Right kidney (tissue), 1 donor: ENCODE measurements at regions not wholly inside any gene's neighbourhood (a gene's known extent, or its start where the extent isn't known, plus 50 kb on each side); places are given as distances from the start of the nearest gene placed in this dataset.

Source experiments
- DNase-seq: peaks from one replicate; pipeline ENCODE4 v3.0.0-alpha.2; 2016

DNA sequence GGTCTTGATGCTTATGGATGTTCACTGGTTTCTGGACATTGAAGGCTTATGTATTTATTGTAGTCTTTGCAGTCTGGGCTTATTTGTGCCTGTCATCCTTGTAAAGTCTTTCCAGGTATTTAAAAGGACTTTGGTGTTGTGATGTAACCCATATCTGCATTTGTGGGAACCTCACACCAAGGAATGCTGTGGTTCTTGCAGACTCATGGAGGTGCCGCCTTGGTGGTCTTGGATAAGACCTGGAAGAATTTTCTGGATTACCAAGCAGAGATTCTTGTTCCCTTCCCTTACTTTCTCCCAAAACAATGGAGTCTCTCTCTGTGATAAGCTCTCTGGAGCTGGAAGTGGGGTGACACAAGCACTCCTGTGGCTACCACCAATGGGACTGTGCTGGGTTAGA is 363.5 kb upstream of the NECTIN3 start:
- DNase-seq: no peak

DNA sequence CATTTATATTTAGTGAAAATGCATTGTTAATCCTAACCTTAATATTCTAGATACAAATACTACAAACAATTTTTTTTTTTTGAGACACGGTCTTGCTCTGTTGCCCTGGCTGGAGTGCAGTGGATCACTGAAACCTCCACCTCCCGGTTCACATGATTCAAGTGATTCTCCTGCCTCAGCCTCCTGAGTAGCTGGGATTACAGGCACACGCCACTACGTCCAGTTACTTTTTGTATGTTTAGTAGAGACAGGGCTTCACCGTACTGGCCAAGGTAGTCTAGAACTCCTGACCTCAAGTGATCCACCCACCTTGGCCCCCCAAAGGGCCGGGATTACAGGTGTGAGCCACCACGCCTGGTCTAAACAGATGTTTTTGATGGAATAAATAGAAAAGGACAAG is 361.5 kb upstream of the NECTIN3 start:
- DNase-seq: no peak

DNA sequence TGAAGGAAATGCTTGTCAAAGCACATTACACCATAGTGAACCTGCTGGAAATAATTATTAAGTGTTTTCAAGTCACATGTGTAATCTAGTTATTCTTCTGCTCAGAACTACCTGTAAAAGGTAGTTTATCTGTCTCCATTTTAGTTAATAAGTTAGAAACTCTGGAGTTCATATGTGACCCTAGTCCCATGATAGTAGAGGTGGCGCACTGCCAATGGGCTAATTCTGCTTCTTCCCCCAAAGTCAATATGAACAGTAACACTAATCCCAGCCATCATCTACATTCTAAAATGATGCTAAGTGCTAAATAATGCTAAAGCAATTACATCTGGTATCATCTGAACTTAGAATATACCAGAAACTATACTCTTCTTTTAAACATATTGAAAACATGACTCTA is 361.0 kb upstream of the NECTIN3 start:
- no peak for DNase-seq

- no peak for DNase-seq
Measured at GRCh38 chr3:110711130-110711832, 360.3 kb upstream of the NECTIN3 start.

- no peak for DNase-seq
Measured at GRCh38 chr3:110711851-110712516, 359.6 kb upstream of the NECTIN3 start.

DNA sequence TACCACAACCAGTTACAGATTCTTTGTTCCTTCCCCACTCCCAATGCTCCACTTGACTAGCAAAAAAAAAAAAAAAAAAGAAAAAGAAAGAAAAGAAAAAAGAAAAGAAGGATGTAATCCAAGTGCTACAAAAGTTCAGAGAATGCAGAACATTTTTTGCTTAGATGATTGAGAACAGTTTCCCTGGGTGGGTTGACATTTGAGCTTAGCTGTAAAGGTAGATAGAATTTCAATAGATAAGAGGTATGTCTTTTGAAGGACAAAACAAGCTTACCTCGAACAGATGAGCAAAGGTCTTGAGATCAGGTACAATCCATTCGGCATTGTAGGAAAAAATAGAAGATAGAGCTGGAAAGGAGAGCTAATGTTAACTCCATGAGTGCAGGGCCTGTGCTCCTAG is 344.6 kb upstream of the NECTIN3 start:
- DNase-seq: no peak

- no peak for DNase-seq
Measured at GRCh38 chr3:110731148-110731547, 340.5 kb upstream of the NECTIN3 start.

- no peak for DNase-seq
Measured at GRCh38 chr3:110732420-110732819, 339.2 kb upstream of the NECTIN3 start.

GRCh38 chr3:110733045-110733444 is 338.6 kb upstream of the NECTIN3 start:
- no peak for DNase-seq

- DNase-seq: no peak
Measured at GRCh38 chr3:110734524-110734923, 337.1 kb upstream of the NECTIN3 start.

- no peak for DNase-seq
Measured at GRCh38 chr3:110736332-110736731, 335.3 kb upstream of the NECTIN3 start.

- no peak for DNase-seq
Measured at GRCh38 chr3:110738531-110738930, 333.1 kb upstream of the NECTIN3 start.

DNA sequence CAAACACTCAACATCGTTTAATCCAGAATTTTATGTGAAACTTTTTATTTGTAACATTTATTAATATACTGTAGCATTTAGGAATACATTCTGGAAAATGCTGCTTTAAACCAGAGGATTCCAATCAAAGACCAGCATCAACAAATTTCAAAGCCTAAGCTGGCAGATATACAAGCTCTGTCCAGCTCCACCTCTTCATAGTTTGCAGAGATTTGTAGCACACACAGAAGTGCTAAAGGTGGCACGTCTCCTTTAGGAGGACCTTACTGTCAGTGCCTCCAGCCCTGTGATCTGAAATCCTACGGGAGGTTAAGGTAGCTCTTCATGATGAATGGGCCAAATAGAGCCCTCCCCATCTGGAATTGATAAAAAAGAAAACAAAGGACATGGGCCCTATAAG is 329.7 kb upstream of the NECTIN3 start:
- DNase-seq: no peak

- no peak for DNase-seq
Measured at GRCh38 chr3:110743202-110743601, 328.4 kb upstream of the NECTIN3 start.

GRCh38 chr3:110743984-110744383 is 327.6 kb upstream of the NECTIN3 start:
- no peak for DNase-seq

DNA sequence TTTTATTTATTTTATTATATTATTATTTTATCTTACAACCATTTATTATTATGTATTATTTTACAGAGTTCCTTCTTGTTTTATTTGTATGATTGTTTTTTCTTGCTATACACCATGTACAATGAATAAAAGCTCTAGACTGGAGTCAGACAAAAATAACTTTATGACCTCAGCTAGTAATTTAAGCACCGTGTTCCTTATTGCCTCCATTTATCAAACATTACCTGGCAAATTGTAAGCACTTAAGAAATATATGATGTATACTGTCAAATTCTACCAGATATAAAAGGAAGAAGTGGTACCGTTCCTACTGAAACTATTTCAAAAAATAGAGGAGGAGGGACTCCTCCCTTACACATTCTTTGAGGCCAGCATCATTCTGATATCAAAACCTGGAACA is 326.9 kb upstream of the NECTIN3 start:
- DNase-seq: no peak

- DNase-seq: no peak
Measured at GRCh38 chr3:110749006-110749405, 322.6 kb upstream of the NECTIN3 start.

DNA sequence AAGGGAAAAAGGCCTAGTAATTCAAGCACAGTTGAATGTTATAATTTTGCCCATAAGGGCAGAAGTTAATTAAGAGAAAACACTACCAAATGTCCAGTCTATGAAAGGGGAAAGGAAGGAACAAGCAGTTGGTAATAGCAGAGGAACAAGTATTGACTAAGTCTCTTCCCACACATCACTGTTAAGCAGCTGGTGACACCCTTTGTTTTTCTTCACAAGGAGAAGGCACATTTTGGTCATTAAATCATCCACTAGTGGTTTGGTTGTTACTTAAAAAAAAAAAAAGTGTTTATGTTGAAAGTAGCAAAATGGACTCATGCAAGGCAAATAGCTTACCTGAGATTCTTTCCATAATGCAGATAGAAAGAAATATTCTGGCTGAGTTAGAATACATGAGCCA is 321.4 kb upstream of the NECTIN3 start:
- DNase-seq: no peak

- no peak for DNase-seq
Measured at GRCh38 chr3:110752307-110752706, 319.3 kb upstream of the NECTIN3 start.

DNA sequence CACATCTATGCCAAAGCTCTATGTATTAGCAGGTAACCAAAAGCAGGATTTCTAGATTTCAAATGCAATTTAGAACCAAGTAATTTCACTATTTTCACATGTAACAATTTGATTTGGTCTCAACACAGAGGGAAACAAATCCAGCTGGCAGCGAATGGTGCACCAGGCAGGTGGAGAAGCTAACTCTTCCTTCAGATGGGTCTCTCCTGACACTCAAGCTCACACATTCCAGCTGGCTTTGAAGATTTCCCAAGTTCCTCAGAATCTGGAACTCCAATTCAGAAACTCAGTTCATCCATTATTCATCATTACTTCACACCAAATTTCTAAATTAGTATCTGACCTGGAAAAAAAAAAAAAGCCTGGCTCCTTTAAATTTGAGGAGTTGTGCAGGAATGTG is 318.1 kb upstream of the NECTIN3 start:
- no peak for DNase-seq

DNA sequence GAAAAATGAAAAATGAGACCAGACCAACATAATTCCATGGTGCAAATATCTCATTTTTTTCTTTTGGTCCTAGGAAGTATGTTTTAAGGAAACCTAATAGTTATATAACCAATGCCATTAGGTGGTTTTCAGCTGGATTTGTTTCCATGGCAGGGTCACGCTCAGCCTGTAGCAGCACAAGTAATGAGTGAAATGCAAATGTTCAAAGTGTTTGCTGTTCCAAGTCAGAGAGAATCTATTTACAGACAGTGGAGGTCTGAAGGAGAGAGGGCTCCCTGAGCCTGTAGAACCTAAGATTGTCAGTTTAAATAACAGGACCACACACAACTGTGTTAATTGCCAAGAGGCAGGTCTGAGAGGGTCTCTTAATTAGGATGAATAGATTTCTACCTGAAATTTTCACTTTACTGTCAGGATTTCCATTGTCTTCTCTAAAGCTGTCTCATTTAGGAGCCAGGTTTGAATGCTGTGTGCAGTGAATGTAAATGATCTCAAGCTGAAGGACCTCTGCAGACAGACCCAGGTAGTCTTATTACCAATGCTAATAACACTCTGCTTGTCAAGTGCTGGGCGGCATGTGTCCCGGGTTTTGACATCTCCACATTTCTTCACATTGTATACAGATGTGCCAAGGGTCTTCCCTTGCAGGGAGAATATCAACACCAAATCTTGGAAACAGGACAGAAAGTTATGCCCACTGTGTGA is 317.3 kb upstream of the NECTIN3 start:
- no peak for DNase-seq

GRCh38 chr3:110755345-110755744 is 316.3 kb upstream of the NECTIN3 start:
- DNase-seq: no peak

DNA sequence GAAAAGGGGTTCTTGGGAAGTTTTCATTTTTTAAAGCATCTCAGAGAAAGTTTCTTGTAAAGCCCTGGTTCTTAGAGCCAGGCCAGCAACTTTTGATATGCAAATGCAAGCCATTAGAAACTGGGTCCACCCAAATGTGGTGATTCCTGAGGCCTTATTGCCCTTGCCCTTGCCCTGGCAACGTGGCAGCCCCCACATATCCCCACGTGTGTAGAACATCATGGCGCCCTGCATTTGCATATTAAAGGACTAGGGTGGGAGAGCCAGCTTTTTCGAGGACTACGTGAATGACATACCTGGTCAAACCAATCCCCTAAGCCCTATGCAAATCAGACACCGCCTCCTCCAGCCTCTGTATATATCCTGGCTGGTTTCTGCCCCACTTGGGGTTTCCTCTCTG is 314.9 kb upstream of the NECTIN3 start:
- no peak for DNase-seq

GRCh38 chr3:110758208-110758607 is 313.4 kb upstream of the NECTIN3 start:
- DNase-seq: no peak
